ENCODE measurements at regions not wholly inside any gene's neighbourhood (a gene's known extent, or its start where the extent isn't known, plus 50 kb on each side); places are given as distances from the start of the nearest gene placed in this dataset.

- TF ChIP-seq CTCF (IDR thresholded peaks at IDR 0.05; ENCODE audit: extremely low read depth in 1 of 2, insufficient read depth in 1 of 2, low read depth in 1 of 2, low read length in 2 of 2) (no peak), POLR2AphosphoS5 (IDR thresholded peaks at IDR 0.05; ENCODE audit: insufficient read depth, low read depth, low read length) (no peak), EZH2 (IDR thresholded peaks at IDR 0.05; ENCODE audit: borderline replicate concordance, low read depth, low read length, severe bottlenecking) (no peak), POLR2A (IDR thresholded peaks at IDR 0.05; ENCODE audit: low read depth, low read length) (no peak), MYC (IDR thresholded peaks at IDR 0.05; ENCODE audit: low read depth, low read length) (no peak), JUN (IDR thresholded peaks at IDR 0.05; ENCODE audit: borderline replicate concordance, insufficient read depth, insufficient read length, low read depth) (no peak), GATA2 (IDR thresholded peaks at IDR 0.05; ENCODE audit: insufficient read depth, insufficient read length, low read depth, low read length) (no peak), FOS (IDR thresholded peaks at IDR 0.05; ENCODE audit: borderline replicate concordance, insufficient read depth, low read length) (no peak)
These were observed 63.3 kb upstream of the ZNF236 start for GRCh38 chr18:76759056-76759455.
